ENCODE measurements at regions not wholly inside any gene's neighbourhood (a gene's known extent, or its start where the extent isn't known, plus 50 kb on each side); places are given as distances from the start of the nearest gene placed in this dataset.

- no peak overlapping the region for H3K23ac ChIP-seq (ENCODE audit: insufficient read length)
- no peak overlapping the region for H4K5ac ChIP-seq (ENCODE audit: insufficient read length, low read depth, low read length)
- H3K9me3 ChIP-seq (ENCODE audit: insufficient read depth in 2 of 2, low read depth in 1 of 2, low read length in 1 of 2) = no peaks in the 10 kb centered on the region
- no peak overlapping the region for H3K4ac ChIP-seq (replicated peaks; ENCODE audit: insufficient read length, low read depth, low read length)
- H3K56ac ChIP-seq (replicated peaks; ENCODE audit: insufficient read length, low read depth, low read length) = no peak overlapping the region
- no peaks in the 10 kb centered on the region for H3K27me3 ChIP-seq (replicated peaks in 1 of 4; ENCODE audit: control insufficient read depth in 3 of 4, extremely low read depth in 1 of 4, insufficient read depth in 3 of 4, low read length in 3 of 4)
- H2BK20ac ChIP-seq (ENCODE audit: low read length) = no peak overlapping the region
- no peak overlapping the region for H3K4me3 ChIP-seq (ENCODE audit: extremely low read depth in 1 of 4, insufficient read depth in 2 of 4, low read depth in 3 of 4, low read length in 4 of 4)
- no peak overlapping the region for H2AK5ac ChIP-seq (ENCODE audit: low read depth, low read length)
- POLR2A ChIA-PET (ENCODE audit: partially characterized antibody) = no interaction called here
- H2BK12ac ChIP-seq (ENCODE audit: low read depth, low read length) = no peak overlapping the region
- H4K91ac ChIP-seq (replicated peaks; ENCODE audit: insufficient read length, low read length) = no peak overlapping the region
- CTCF ChIA-PET (ENCODE audit: partially characterized antibody) = no interaction called here
- H4K20me1 ChIP-seq (replicated peaks in 1 of 2; ENCODE audit: control insufficient read depth in 1 of 2, insufficient read depth in 2 of 2, low read length in 2 of 2) = no peaks in the 10 kb centered on the region
- H3K23me2 ChIP-seq (ENCODE audit: low read depth, low read length) = no peaks in the 10 kb centered on the region
- no peak overlapping the region for H3K27ac ChIP-seq (ENCODE audit: low read depth, low read length)
- FAIRE-seq = no peak
- no peak overlapping the region for H4K8ac ChIP-seq (ENCODE audit: extremely low read depth, insufficient read depth, low read length)
- H3K18ac ChIP-seq (ENCODE audit: extremely low read depth, low read length) = no peak overlapping the region
- no peaks in the 10 kb centered on the region for H3K4me1 ChIP-seq (replicated peaks in 1 of 4; ENCODE audit: control insufficient read depth in 3 of 4, insufficient read depth in 4 of 4, low read length in 3 of 4)
- H2AFZ ChIP-seq (ENCODE audit: low read length) = no peak overlapping the region
- no peak overlapping the region for H2BK5ac ChIP-seq (ENCODE audit: low read depth, low read length)
- no peaks in the 10 kb centered on the region for H3K36me3 ChIP-seq (ENCODE audit: control insufficient read depth in 2 of 4, insufficient read depth in 4 of 4, low read length in 3 of 4)
- H3K79me1 ChIP-seq (ENCODE audit: low read depth, low read length) = no peaks in the 10 kb centered on the region
- no peak for DNase-seq (ENCODE audit: low read depth in 1 of 2, low spot score in 2 of 2)
- no peak overlapping the region for H2BK15ac ChIP-seq (ENCODE audit: low read length)
- H2BK120ac ChIP-seq (replicated peaks; ENCODE audit: low read depth, low read length) = no peak overlapping the region
- TF ChIP-seq ATF3 (IDR thresholded peaks at IDR 0.05; ENCODE audit: insufficient read depth, low read depth, low read length) (no peak), EZH2 (IDR thresholded peaks at IDR 0.05; ENCODE audit: low read depth, low read length, severe bottlenecking) (no peak), CHD1 (IDR thresholded peaks at IDR 0.05; ENCODE audit: low read depth, low read length) (no peak), E2F6 (IDR thresholded peaks at IDR 0.05) (no peak), BCL11A (IDR thresholded peaks at IDR 0.05; ENCODE audit: low read depth in 2 of 2, low read length in 2 of 2) (no peak), RAD21 (IDR thresholded peaks at IDR 0.05 in 1 of 2, conservative IDR thresholded peaks at IDR 0.05 in 1 of 2; ENCODE audit: low read depth in 2 of 2, low read length in 2 of 2) (no peak), KDM5A (IDR thresholded peaks at IDR 0.05; ENCODE audit: low read length) (no peak)
- WGBS, 2 experiments (ENCODE audit: extremely low coverage in 1 of 2, insufficient coverage in 1 of 2, insufficient read length in 1 of 2, insufficient replicate concordance in 2 of 2, low coverage in 1 of 2, low lambda C conversion rate in 2 of 2, missing lambda C conversion rate in 1 of 2) = 80% methylated on average over 4 of the region's 4 CpGs; no CpG with 5 or more reads in 1 of the 2 experiments
- H3K9ac ChIP-seq (replicated peaks in 1 of 4; ENCODE audit: extremely low read depth in 1 of 4, low read depth in 3 of 4, low read length in 3 of 4) = no peak overlapping the region
- H3K4me2 ChIP-seq (ENCODE audit: insufficient read depth in 1 of 2, low read depth in 2 of 2, low read length in 2 of 2) = no peak overlapping the region
- no peak overlapping the region for H3K14ac ChIP-seq (ENCODE audit: insufficient read length)
- H3K79me2 ChIP-seq (ENCODE audit: control insufficient read depth in 1 of 2, insufficient read depth in 2 of 2, low read length in 2 of 2) = no peaks in the 10 kb centered on the region
Observed at GRCh38 chr5:6169660-6170059, 208.7 kb downstream of the MED10 start.

Measured in H1 (cell line).